22Rv1 (cell line): ENCODE measurements at regions not wholly inside any gene's neighbourhood (a gene's known extent, or its start where the extent isn't known, plus 50 kb on each side); places are given as distances from the start of the nearest gene placed in this dataset.
"Not testable (repeated sequence)": the region's sequence is repeated elsewhere in the genome, so short reads cannot be mapped to it uniquely, and the experiment has no call there.

Experiments
- H3K27ac ChIP-seq: fragments of 450-650 bp; 2 replicates; pipeline ENCODE4 v1.5.1; 2017
- ZFX ChIP-seq: fragments of 450-650 bp; IDR thresholded peaks from 2 replicates; pipeline ENCODE4 v1.6.1; 2017; ENCODE audit warnings: antibody characterized with exemption, borderline replicate concordance
- TF ChIP-seq, protein P1 (sequence below): fragments of 450-650 bp; IDR thresholded peaks from 2 replicates; pipeline ENCODE4 v1.5.1; 2017; ENCODE audit warnings: mild to moderate bottlenecking

DNA sequence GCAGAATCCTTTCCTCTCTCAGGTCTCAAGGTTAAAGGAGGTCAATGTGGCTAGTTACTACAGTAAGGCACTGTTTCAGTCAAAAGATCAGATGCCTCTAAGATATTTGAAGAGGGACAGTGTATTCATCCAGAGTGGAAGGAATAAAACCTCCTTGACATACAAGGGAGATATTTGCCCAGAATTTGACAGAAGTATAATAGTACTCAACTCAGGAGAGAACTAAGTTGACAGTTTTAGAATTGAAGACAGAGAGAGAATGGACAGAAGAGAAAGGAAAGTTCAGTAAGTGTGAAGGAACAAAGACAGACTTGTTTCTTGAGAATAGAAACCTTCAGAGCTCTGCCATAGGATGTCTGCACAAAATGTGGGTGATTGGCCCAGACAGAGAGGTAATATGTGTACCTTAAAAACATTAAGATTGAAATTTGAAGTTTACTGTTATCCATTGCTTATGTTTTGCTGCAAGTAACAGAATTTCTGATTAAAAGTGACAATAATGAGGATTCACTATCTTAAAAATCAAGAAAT is 507.1 kb downstream of the IGSF11 start:
- no peak overlapping the region for H3K27ac ChIP-seq
- TF ChIP-seq, protein P1, sequence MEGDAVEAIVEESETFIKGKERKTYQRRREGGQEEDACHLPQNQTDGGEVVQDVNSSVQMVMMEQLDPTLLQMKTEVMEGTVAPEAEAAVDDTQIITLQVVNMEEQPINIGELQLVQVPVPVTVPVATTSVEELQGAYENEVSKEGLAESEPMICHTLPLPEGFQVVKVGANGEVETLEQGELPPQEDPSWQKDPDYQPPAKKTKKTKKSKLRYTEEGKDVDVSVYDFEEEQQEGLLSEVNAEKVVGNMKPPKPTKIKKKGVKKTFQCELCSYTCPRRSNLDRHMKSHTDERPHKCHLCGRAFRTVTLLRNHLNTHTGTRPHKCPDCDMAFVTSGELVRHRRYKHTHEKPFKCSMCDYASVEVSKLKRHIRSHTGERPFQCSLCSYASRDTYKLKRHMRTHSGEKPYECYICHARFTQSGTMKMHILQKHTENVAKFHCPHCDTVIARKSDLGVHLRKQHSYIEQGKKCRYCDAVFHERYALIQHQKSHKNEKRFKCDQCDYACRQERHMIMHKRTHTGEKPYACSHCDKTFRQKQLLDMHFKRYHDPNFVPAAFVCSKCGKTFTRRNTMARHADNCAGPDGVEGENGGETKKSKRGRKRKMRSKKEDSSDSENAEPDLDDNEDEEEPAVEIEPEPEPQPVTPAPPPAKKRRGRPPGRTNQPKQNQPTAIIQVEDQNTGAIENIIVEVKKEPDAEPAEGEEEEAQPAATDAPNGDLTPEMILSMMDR: no peak
- no peak for TF ChIP-seq ZFX

DNA sequence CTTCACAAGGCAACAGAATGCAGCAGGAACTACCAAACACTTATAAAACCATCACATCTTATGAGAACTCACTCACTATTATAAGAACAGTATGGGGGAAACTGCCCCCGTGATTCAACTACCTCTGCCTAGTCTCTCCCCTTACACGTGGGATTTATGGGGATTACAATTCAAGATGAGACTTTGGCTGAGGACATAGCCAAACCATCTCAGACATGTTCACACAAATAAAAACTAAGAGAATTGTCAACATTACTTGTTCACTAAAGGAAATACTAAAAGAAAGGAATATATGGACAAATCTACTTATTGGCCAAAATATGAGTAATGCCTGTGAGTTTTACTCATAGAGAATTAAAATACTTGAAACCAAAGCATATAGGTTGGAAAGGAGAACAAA is 505.1 kb downstream of the IGSF11 start:
- TF ChIP-seq, protein P1: no peak
- no peak overlapping the region for H3K27ac ChIP-seq

- H3K27ac ChIP-seq: no peak overlapping the region
- TF ChIP-seq ZFX: no peak
- TF ChIP-seq, protein P1: no peak
Observed at GRCh38 chr3:118530350-118530922, 504.2 kb downstream of the IGSF11 start.

GRCh38 chr3:118530927-118531356 is 503.7 kb downstream of the IGSF11 start:
- not testable (repeated sequence) for H3K27ac ChIP-seq

DNA sequence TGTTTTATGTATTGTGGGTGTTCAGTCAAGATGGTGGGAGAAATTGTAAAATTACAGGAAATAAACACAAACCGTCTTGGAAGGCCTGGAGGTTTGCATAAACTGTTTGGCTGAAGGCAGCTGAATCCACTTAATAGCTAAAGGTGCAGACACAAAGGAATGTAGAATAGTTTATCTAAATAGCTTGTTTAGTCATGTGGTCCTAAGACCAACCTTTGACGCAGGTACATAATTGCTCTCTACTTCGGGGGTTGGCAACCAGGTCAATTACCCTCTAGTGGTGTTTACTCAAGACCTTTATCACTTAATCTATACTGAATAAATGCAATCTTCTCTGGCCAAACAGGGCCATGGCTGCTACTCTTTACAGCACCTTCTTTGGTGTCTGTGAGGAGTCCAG is 502.8 kb downstream of the IGSF11 start:
- no peak for TF ChIP-seq ZFX
- TF ChIP-seq, protein P1: no peak
- H3K27ac ChIP-seq: no peak overlapping the region

DNA sequence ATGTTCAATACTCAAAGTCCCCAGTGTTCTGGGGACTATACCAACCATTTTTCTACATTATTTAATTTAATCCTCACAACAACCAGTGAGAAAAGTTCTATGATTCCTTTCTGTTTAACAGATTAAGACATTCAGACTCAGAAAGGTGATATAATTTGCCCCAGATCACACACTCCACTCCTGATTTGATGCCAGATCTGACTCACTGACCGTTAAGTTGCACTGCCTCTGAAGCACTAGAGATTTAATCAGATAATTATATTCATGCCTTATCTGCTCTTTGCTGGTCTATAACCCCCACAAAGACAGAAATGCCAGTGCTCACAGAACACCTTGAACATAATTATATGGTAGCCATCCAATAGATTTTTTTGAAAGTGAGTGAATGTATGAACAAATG is 501.0 kb downstream of the IGSF11 start:
- TF ChIP-seq, protein P1: no peak
- no peak for TF ChIP-seq ZFX

DNA sequence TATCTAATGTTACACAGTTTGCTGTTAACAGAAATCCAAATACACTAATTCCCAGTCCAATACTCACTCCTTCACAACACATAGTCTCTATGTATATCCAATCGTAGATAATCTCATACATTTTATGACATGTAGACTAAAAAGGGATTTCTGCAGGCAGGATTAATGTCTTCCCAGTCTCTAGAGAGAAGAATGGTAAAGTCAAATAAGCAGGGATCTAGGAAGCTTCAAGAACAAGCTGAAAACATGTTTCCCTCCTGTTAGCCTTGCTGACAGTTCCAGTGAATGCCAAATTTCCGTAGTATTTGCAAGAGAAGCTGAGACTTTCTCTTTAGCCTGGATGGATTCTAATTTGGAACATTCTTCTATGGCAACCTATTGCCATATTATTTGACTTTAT is 500.1 kb downstream of the IGSF11 start:
- no peak overlapping the region for H3K27ac ChIP-seq
- TF ChIP-seq, protein P1: no peak
- TF ChIP-seq ZFX: no peak

More for the DNA sequence above, 501.0 kb downstream of the IGSF11 start:
- H3K27ac ChIP-seq: no peak overlapping the region

- H3K27ac ChIP-seq: no peak overlapping the region
- TF ChIP-seq, protein P1: no peak
- no peak for TF ChIP-seq ZFX
Observed at GRCh38 chr3:118536764-118537163, 497.9 kb downstream of the IGSF11 start.
